ENCODE measurements at regions not wholly inside any gene's neighbourhood (a gene's known extent, or its start where the extent isn't known, plus 50 kb on each side); places are given as distances from the start of the nearest gene placed in this dataset.

- FAIRE-seq: no peak
- no peak overlapping the region for H3K9ac ChIP-seq (replicated peaks; ENCODE audit: extremely low read depth, insufficient read depth, low read length)
- DNase-seq (ENCODE audit: low read depth, low spot score): no peak
- no peaks in the 10 kb centered on the region for H3K36me3 ChIP-seq (ENCODE audit: control insufficient read depth in 2 of 2, extremely low read depth in 1 of 2, insufficient read depth in 2 of 2, low read length in 2 of 2)
- TF ChIP-seq MAX (IDR thresholded peaks at IDR 0.05; ENCODE audit: insufficient read depth, insufficient read length) (no peak), MYC (IDR thresholded peaks at IDR 0.05; ENCODE audit: low read depth, low read length) (no peak), GATA2 (IDR thresholded peaks at IDR 0.05; ENCODE audit: insufficient read depth, insufficient read length, low read depth, low read length) (no peak), POLR2A (IDR thresholded peaks at IDR 0.05; ENCODE audit: low read depth, low read length) (no peak), POLR2AphosphoS5 (IDR thresholded peaks at IDR 0.05; ENCODE audit: insufficient read depth, low read depth, low read length) (no peak), FOS (IDR thresholded peaks at IDR 0.05; ENCODE audit: borderline replicate concordance, insufficient read depth, low read length) (no peak), CTCF (IDR thresholded peaks at IDR 0.05; ENCODE audit: extremely low read depth in 1 of 2, insufficient read depth in 1 of 2, low read depth in 1 of 2, low read length in 2 of 2) (no peak), EZH2 (IDR thresholded peaks at IDR 0.05; ENCODE audit: borderline replicate concordance, low read depth, low read length, severe bottlenecking) (no peak), JUN (IDR thresholded peaks at IDR 0.05; ENCODE audit: borderline replicate concordance, insufficient read depth, insufficient read length, low read depth) (no peak)
- H3K9me3 ChIP-seq (replicated peaks; ENCODE audit: control insufficient read depth, insufficient read depth, low read length): no peaks in the 10 kb centered on the region
- no peak overlapping the region for H3K27ac ChIP-seq (ENCODE audit: insufficient read depth, low read depth, low read length)
- ChIA-PET POLR2A (no interaction called here), CTCF (interaction anchor here (0.8 to 4.4 kb wide), 2 partner anchors 14 to 21 kb away, joined by 3 to 26 read pairs; no protein-coding TSS in a partner anchor)
- H3K79me2 ChIP-seq (ENCODE audit: control insufficient read depth, insufficient read depth, low read length): no peaks in the 10 kb centered on the region
- H3K27me3 ChIP-seq (ENCODE audit: control insufficient read depth in 2 of 2, insufficient read depth in 2 of 2, low read length in 2 of 2): no peaks in the 10 kb centered on the region
- no peaks in the 10 kb centered on the region for H4K20me1 ChIP-seq (replicated peaks; ENCODE audit: control insufficient read depth, extremely low read depth, insufficient read depth, low read length)
- no peak overlapping the region for H3K4me3 ChIP-seq (replicated peaks in 1 of 3; ENCODE audit: insufficient read depth in 1 of 3, low read depth in 1 of 3, low read length in 3 of 3)
- H3K9me1 ChIP-seq (replicated peaks; ENCODE audit: control insufficient read depth, extremely low read depth, insufficient read depth, low read length): no peaks in the 10 kb centered on the region
- H2AFZ ChIP-seq (ENCODE audit: low read depth, low read length): no peak overlapping the region
- intact Hi-C loops (cut with micrococcal nuclease): no loop called here
- no peak overlapping the region for H3K4me2 ChIP-seq (ENCODE audit: insufficient read depth, low read length)
- dilution Hi-C loops (cut with MboI; ENCODE audit: extremely low pct_ligation_motif_present, low sequenced_read_pairs): no loop called here
- no peaks in the 10 kb centered on the region for H3K4me1 ChIP-seq (ENCODE audit: control insufficient read depth, extremely low read depth, insufficient read depth, low read length)
- no TSS peak for BruUV-seq (replicated peaks)
Observed at GRCh38 chr7:155395176-155395797, 62.6 kb upstream of the EN2 start.
